ENCODE measurements at regions not wholly inside any gene's neighbourhood (a gene's known extent, or its start where the extent isn't known, plus 50 kb on each side); places are given as distances from the start of the nearest gene placed in this dataset.

GRCh38 chr17:77423589-77424451 is 283.1 kb downstream of the SEC14L1 start:
- peak; percentile 98 for DNase-seq (ENCODE audit: insufficient read length, low spot score, missing footprints)
- H3K4me3 ChIP-seq (ENCODE audit: insufficient read depth, low read length) = no peak overlapping the region
- peaks cover 89% of the 10 kb centered on the region for H4K20me1 ChIP-seq (ENCODE audit: insufficient read depth, low read length)
- H3K27me3 ChIP-seq (ENCODE audit: insufficient read depth, low read length) = no peaks in the 10 kb centered on the region
- H3K36me3 ChIP-seq (ENCODE audit: insufficient read depth, low read length) = peaks cover 6% of the 10 kb centered on the region
- H3K9me3 ChIP-seq (ENCODE audit: low read depth, low read length) = no peaks in the 10 kb centered on the region
- H3K27ac ChIP-seq (ENCODE audit: low read depth, low read length) = peak overlapping the region; percentile 80
- H2AFZ ChIP-seq (ENCODE audit: low read length) = no peak overlapping the region
- TF ChIP-seq, protein P1, sequence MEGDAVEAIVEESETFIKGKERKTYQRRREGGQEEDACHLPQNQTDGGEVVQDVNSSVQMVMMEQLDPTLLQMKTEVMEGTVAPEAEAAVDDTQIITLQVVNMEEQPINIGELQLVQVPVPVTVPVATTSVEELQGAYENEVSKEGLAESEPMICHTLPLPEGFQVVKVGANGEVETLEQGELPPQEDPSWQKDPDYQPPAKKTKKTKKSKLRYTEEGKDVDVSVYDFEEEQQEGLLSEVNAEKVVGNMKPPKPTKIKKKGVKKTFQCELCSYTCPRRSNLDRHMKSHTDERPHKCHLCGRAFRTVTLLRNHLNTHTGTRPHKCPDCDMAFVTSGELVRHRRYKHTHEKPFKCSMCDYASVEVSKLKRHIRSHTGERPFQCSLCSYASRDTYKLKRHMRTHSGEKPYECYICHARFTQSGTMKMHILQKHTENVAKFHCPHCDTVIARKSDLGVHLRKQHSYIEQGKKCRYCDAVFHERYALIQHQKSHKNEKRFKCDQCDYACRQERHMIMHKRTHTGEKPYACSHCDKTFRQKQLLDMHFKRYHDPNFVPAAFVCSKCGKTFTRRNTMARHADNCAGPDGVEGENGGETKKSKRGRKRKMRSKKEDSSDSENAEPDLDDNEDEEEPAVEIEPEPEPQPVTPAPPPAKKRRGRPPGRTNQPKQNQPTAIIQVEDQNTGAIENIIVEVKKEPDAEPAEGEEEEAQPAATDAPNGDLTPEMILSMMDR (IDR thresholded peaks at IDR 0.05; ENCODE audit: extremely low read depth, low read depth, low read length) = no peak
- peaks cover 82% of the 10 kb centered on the region for H3K4me1 ChIP-seq (ENCODE audit: insufficient read depth, low read length)
- H3K79me2 ChIP-seq (ENCODE audit: insufficient read depth, low read length) = peaks cover 97% of the 10 kb centered on the region
- peak overlapping the region; percentile 1 for H3K4me2 ChIP-seq (ENCODE audit: insufficient read depth, low read length)

- Histone ChIP-seq H3K27me3 (ENCODE audit: insufficient read depth, low read length) (no peaks in the 10 kb centered on the region), H3K79me2 (ENCODE audit: insufficient read depth, low read length) (peaks cover 97% of the 10 kb centered on the region), H2AFZ (ENCODE audit: low read length) (no peak overlapping the region), H3K27ac (ENCODE audit: low read depth, low read length) (peak overlapping the region; percentile 80), H3K9me3 (ENCODE audit: low read depth, low read length) (no peaks in the 10 kb centered on the region), H3K4me1 (ENCODE audit: insufficient read depth, low read length) (peaks cover 88% of the 10 kb centered on the region), H3K36me3 (ENCODE audit: insufficient read depth, low read length) (peaks cover 6% of the 10 kb centered on the region), H4K20me1 (ENCODE audit: insufficient read depth, low read length) (peaks cover 90% of the 10 kb centered on the region), H3K4me2 (ENCODE audit: insufficient read depth, low read length) (peak overlapping the region; percentile 20), H3K4me3 (ENCODE audit: insufficient read depth, low read length) (no peak overlapping the region)
- peak; percentile 96 for DNase-seq (ENCODE audit: insufficient read length, low spot score, missing footprints)
- TF ChIP-seq, protein P1 (IDR thresholded peaks at IDR 0.05; ENCODE audit: extremely low read depth, low read depth, low read length) = no peak
These were observed 284.0 kb downstream of the SEC14L1 start for GRCh38 chr17:77424585-77425344.

DNA sequence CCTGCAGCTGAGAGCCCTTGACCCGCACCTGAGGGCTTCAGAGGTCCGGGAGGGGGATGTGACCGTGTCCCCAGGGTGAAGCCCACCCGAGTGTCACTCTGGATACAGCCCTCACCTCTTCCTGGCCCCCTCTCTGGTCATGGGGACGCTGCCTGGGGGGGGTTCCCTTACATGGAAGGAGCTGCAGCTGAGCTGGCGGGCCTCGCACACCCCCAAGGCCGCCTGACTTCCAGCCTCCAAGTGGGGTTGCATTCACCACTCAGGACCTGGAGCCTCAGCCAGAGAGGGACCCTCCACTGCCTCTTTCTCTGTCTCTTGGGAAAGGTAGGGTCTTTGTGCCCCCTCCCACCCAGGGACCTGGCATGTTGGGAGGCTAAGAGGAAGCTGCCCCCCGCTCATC is 284.6 kb downstream of the SEC14L1 start:
- peak overlapping the region; percentile 74 for H3K27ac ChIP-seq (ENCODE audit: low read depth, low read length)
- peaks cover 86% of the 10 kb centered on the region for H4K20me1 ChIP-seq (ENCODE audit: insufficient read depth, low read length)
- TF ChIP-seq, protein P1 (IDR thresholded peaks at IDR 0.05; ENCODE audit: extremely low read depth, low read depth, low read length) = no peak
- no peak overlapping the region for H3K4me2 ChIP-seq (ENCODE audit: insufficient read depth, low read length)
- no peaks in the 10 kb centered on the region for H3K9me3 ChIP-seq (ENCODE audit: low read depth, low read length)
- H3K4me3 ChIP-seq (ENCODE audit: insufficient read depth, low read length) = no peak overlapping the region
- H3K4me1 ChIP-seq (ENCODE audit: insufficient read depth, low read length) = peaks cover 87% of the 10 kb centered on the region
- peaks cover 93% of the 10 kb centered on the region for H3K79me2 ChIP-seq (ENCODE audit: insufficient read depth, low read length)
- peaks cover 6% of the 10 kb centered on the region for H3K36me3 ChIP-seq (ENCODE audit: insufficient read depth, low read length)
- no peak overlapping the region for H2AFZ ChIP-seq (ENCODE audit: low read length)
- no peaks in the 10 kb centered on the region for H3K27me3 ChIP-seq (ENCODE audit: insufficient read depth, low read length)
- DNase-seq (ENCODE audit: insufficient read length, low spot score, missing footprints) = no peak
